Ishikawa (cell line): ENCODE measurements at regions not wholly inside any gene's neighbourhood (a gene's known extent, or its start where the extent isn't known, plus 50 kb on each side); places are given as distances from the start of the nearest gene placed in this dataset.

Source experiments
- EP300 ChIP-seq: IDR thresholded peaks from 2 replicates; pipeline ENCODE4 v1.6.1; 2012; ENCODE audit warnings: borderline replicate concordance
- TAF1 ChIP-seq: IDR thresholded peaks from 2 replicates; pipeline ENCODE4 v1.6.1; 2012; ENCODE audit warnings: low read depth, mild to moderate bottlenecking
- TF ChIP-seq, protein P1 (sequence below): IDR thresholded peaks from 2 replicates; pipeline ENCODE4 v1.6.1; 2012; ENCODE audit warnings: low read depth, mild to moderate bottlenecking
- TF ChIP-seq, protein P2 (sequence below): IDR thresholded peaks from 2 replicates; pipeline ENCODE4 v1.6.1; 2012

DNA sequence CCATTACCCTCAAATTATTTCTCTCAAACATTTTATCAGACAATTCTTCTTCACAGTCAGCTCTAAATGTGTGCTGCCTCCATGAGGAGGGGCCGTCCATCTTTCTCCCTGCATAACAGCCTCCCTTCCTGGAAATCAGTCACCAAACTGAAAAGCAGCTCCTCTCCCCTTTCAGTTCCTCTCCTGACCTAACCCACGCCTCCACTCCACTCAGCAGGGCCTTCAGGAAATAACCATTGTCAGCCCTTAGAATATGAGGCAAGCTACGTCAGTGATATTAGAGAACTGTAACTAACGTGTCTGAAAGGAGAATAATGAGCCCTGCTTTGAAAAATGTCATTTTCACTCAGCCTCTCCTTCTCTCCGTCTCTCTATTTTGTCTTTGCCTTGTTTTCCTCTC is 116.2 kb downstream of the OLFM4 start:
- TF ChIP-seq EP300 (no peak), TAF1 (no peak)
- TF ChIP-seq, protein P1, sequence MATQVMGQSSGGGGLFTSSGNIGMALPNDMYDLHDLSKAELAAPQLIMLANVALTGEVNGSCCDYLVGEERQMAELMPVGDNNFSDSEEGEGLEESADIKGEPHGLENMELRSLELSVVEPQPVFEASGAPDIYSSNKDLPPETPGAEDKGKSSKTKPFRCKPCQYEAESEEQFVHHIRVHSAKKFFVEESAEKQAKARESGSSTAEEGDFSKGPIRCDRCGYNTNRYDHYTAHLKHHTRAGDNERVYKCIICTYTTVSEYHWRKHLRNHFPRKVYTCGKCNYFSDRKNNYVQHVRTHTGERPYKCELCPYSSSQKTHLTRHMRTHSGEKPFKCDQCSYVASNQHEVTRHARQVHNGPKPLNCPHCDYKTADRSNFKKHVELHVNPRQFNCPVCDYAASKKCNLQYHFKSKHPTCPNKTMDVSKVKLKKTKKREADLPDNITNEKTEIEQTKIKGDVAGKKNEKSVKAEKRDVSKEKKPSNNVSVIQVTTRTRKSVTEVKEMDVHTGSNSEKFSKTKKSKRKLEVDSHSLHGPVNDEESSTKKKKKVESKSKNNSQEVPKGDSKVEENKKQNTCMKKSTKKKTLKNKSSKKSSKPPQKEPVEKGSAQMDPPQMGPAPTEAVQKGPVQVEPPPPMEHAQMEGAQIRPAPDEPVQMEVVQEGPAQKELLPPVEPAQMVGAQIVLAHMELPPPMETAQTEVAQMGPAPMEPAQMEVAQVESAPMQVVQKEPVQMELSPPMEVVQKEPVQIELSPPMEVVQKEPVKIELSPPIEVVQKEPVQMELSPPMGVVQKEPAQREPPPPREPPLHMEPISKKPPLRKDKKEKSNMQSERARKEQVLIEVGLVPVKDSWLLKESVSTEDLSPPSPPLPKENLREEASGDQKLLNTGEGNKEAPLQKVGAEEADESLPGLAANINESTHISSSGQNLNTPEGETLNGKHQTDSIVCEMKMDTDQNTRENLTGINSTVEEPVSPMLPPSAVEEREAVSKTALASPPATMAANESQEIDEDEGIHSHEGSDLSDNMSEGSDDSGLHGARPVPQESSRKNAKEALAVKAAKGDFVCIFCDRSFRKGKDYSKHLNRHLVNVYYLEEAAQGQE: no peak
- TF ChIP-seq, protein P2, sequence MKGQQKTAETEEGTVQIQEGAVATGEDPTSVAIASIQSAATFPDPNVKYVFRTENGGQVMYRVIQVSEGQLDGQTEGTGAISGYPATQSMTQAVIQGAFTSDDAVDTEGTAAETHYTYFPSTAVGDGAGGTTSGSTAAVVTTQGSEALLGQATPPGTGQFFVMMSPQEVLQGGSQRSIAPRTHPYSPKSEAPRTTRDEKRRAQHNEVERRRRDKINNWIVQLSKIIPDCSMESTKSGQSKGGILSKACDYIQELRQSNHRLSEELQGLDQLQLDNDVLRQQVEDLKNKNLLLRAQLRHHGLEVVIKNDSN: no peak
